ENCODE measurements at regions not wholly inside any gene's neighbourhood (a gene's known extent, or its start where the extent isn't known, plus 50 kb on each side); places are given as distances from the start of the nearest gene placed in this dataset.

GRCh38 chr15:45885801-45886200 lies 251.0 kb downstream of the SQOR start:
- POLR2A ChIA-PET (ENCODE audit: partially characterized antibody): no interaction called here

More at GRCh38 chr15:45885801-45886200, 251.0 kb downstream of the SQOR start:
- Histone ChIP-seq H3K4me2 (ENCODE audit: insufficient read depth in 1 of 2, low read depth in 2 of 2, low read length in 2 of 2) (no peak overlapping the region), H4K5ac (ENCODE audit: insufficient read length, low read depth, low read length) (no peak overlapping the region), H3K23me2 (ENCODE audit: low read depth, low read length) (no peaks in the 10 kb centered on the region), H3K36me3 (ENCODE audit: control insufficient read depth in 2 of 4, insufficient read depth in 4 of 4, low read length in 3 of 4) (0 out of 8 replicates have a peak, but pooled peaks cover 0 to 2% (median 0%) of the 10 kb centered on the region in 4 experiments), H3K56ac (replicated peaks; ENCODE audit: insufficient read length, low read depth, low read length) (no peak overlapping the region), H2AFZ (ENCODE audit: low read length) (no peak overlapping the region), H3K14ac (ENCODE audit: insufficient read length) (no peak overlapping the region), H2BK5ac (ENCODE audit: low read depth, low read length) (no peak overlapping the region), H2AK5ac (ENCODE audit: low read depth, low read length) (no peak overlapping the region), H3K79me2 (ENCODE audit: control insufficient read depth in 1 of 2, insufficient read depth in 2 of 2, low read length in 2 of 2) (no peaks in the 10 kb centered on the region), H2BK15ac (ENCODE audit: low read length) (no peak overlapping the region), H3K9me3 (ENCODE audit: insufficient read depth in 2 of 2, low read depth in 1 of 2, low read length in 1 of 2) (peaks cover 0 to 6% of the 10 kb centered on the region in 2 experiments; a peak in 1 of 4 replicates), H2BK12ac (ENCODE audit: low read depth, low read length) (no peak overlapping the region), H3K4ac (replicated peaks; ENCODE audit: insufficient read length, low read depth, low read length) (no peak overlapping the region), H4K8ac (ENCODE audit: extremely low read depth, insufficient read depth, low read length) (no peak overlapping the region; the same call in 1 of the 2 replicates), H3K9ac (replicated peaks in 1 of 4; ENCODE audit: extremely low read depth in 1 of 4, low read depth in 3 of 4, low read length in 3 of 4) (no peak overlapping the region), H2BK20ac (ENCODE audit: low read length) (no peak overlapping the region), H3K4me1 (replicated peaks in 1 of 4; ENCODE audit: control insufficient read depth in 3 of 4, insufficient read depth in 4 of 4, low read length in 3 of 4) (no peaks in the 10 kb centered on the region), H3K79me1 (ENCODE audit: low read depth, low read length) (no peaks in the 10 kb centered on the region), H3K4me3 (ENCODE audit: extremely low read depth in 1 of 4, insufficient read depth in 2 of 4, low read depth in 3 of 4, low read length in 4 of 4) (no peak overlapping the region), H2BK120ac (replicated peaks; ENCODE audit: low read depth, low read length) (no peak overlapping the region), H4K20me1 (replicated peaks in 1 of 2; ENCODE audit: control insufficient read depth in 1 of 2, insufficient read depth in 2 of 2, low read length in 2 of 2) (no peaks in the 10 kb centered on the region), H3K18ac (ENCODE audit: extremely low read depth, low read length) (no peak overlapping the region), H3K23ac (ENCODE audit: insufficient read length) (no peak overlapping the region), H3K27me3 (replicated peaks in 1 of 4; ENCODE audit: control insufficient read depth in 3 of 4, extremely low read depth in 1 of 4, insufficient read depth in 3 of 4, low read length in 3 of 4) (no peaks in the 10 kb centered on the region; a peak in 1 of 7 replicates), H3K27ac (ENCODE audit: low read depth, low read length) (no peak overlapping the region), H4K91ac (replicated peaks; ENCODE audit: insufficient read length, low read length) (no peak overlapping the region)
- DNase-seq (ENCODE audit: low read depth in 1 of 2, low spot score in 2 of 2) (no peak), FAIRE-seq (no peak)
- 96% methylated on average over 16 of the region's 21 CpGs; no CpG with 5 or more reads in 1 of the 2 experiments for WGBS, 2 experiments (ENCODE audit: extremely low coverage in 1 of 2, insufficient coverage in 1 of 2, insufficient read length in 1 of 2, insufficient replicate concordance in 2 of 2, low coverage in 1 of 2, low lambda C conversion rate in 2 of 2, missing lambda C conversion rate in 1 of 2)
- TF ChIP-seq CTCF (IDR thresholded peaks at IDR 0.05; ENCODE audit: control extremely low read depth in 1 of 3, insufficient read depth in 1 of 3, low read depth in 1 of 3, low read length in 3 of 3) (peak in 1 of 3 experiments; percentile 19; a peak in 2 of 4 replicates), SRF (IDR thresholded peaks at IDR 0.05; ENCODE audit: low read depth, low read length) (no peak), RFX5 (IDR thresholded peaks at IDR 0.05; ENCODE audit: borderline replicate concordance, low read depth, low read length) (no peak), SP4 (IDR thresholded peaks at IDR 0.05; ENCODE audit: low read length) (no peak), CTBP2 (IDR thresholded peaks at IDR 0.05; ENCODE audit: borderline replicate concordance, insufficient read depth, insufficient read length, low read length) (no peak), RAD21 (IDR thresholded peaks at IDR 0.05 in 1 of 2, conservative IDR thresholded peaks at IDR 0.05 in 1 of 2; ENCODE audit: low read depth in 2 of 2, low read length in 2 of 2) (0 out of 4 replicates have a peak, but pooled peaks of 1 of the 2 experiments have one; percentile 8)
- CTCF ChIA-PET (ENCODE audit: partially characterized antibody): interaction anchor here (0.5 to 2.0 kb wide), 9 partner anchors 27 to 180 kb away, joined by 3 to 8 read pairs (median 4); no protein-coding TSS in a partner anchor

Data from H1 (cell line).